TTC549 (cell line): ENCODE measurements at regions not wholly inside any gene's neighbourhood (a gene's known extent, or its start where the extent isn't known, plus 50 kb on each side); places are given as distances from the start of the nearest gene placed in this dataset.
"Not testable (repeated sequence)": the region's sequence is repeated elsewhere in the genome, so short reads cannot be mapped to it uniquely, and the experiment has no call there.

Source experiments
- FAIRE-seq: peaks from 2 replicates; lab custom pipeline; 2012; peaks lifted over from hg19 to GRCh38; lab: Jason Lieb, UNC

DNA sequence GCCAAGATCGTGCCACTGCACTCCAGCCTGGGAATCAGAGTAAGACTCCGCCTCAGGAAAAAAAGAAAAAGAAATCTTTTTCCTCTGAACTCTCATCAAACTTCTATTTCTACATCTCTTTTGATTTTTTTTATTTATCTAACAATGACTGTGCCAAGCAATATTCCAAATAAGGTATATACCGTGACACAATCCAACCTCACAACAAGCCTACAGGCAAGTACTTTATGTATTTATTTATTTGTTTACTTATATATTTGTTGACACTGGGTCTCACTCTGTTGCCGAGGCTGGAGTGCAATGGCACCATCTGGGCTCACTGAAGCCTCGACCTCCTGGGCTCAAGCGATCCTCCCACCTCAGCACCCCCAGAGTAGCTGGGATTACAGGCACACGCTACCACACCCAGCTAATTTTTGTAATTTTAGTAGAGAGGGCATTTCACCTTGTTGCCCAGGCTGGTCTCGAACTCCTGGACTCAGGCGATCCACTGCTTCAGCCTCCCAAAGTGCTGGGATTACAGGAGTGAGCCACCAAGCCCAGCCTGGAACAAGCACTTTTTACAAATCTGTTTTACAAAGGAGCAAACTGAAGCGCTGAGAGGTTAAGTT, 94.9 kb upstream of the CHD2 start:
- FAIRE-seq, result no peak

DNA sequence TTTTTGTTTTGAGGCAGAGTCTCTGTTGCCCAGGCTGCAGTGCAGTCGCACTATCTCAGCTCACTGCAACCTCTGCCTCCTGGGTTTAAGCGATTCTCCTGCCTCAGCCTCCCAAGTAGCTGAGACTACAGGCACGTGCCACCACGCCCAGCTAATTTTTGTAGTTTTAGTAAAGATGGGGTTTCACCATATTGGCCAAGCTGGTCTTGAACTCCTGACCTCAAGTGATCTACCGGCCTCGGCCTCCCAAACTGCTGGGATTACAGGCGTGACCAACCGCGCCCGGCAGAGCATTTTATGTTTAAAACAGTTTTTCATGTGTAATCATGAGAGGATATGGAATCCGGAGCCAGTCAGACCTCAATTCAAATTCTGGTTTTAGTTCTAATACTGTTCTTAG, 94.0 kb upstream of the CHD2 start:
- not testable (repeated sequence) for FAIRE-seq

DNA sequence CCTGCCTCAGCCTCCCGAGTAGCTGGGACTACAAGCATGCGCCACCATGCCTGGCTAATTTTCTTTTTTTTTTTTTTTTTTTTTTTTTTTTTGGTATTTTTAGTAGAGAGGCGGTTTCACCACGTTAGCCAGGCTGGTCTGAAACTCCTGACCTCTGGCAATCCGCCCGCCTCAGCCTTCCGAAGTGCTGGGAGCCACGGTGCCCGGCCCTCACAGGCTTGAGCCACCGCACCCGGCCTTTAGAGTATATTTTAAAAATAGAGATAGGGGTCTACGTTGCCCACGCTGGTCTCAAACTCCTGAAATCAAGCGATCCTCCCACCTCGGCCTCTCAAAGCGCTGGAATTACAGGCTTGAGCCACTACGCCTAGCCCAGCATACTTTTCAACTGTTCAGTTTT, 93.4 kb upstream of the CHD2 start:
- FAIRE-seq, result no peak

DNA sequence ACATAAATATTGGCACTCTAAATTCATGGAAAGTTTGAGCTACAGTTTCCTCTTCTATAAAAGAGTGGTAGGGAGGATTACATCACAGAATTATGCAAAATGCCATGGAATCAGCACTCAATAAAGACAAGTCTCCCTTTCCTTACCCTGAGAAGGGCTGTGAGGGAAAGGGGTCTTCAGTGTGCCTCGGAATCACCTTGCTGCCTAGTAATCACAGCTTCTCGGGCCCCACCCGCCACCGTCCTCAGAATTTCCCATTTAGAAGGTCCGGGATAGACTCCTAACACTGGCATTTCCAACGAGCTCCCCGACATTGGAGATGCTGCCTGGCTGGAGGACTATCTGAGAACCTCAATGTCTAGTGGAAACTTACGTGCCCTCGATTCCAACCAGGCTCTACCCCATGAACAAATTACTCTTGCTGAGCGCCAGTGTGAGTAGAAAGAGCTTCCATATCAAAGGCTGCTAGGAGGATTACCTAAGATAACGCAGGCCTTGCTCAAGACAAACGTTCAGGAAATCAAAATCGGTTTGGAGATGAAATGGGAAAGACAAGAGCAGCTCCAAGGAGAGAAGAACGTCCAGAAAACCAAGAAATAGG, 92.1 kb upstream of the CHD2 start:
- FAIRE-seq, result no peak

DNA sequence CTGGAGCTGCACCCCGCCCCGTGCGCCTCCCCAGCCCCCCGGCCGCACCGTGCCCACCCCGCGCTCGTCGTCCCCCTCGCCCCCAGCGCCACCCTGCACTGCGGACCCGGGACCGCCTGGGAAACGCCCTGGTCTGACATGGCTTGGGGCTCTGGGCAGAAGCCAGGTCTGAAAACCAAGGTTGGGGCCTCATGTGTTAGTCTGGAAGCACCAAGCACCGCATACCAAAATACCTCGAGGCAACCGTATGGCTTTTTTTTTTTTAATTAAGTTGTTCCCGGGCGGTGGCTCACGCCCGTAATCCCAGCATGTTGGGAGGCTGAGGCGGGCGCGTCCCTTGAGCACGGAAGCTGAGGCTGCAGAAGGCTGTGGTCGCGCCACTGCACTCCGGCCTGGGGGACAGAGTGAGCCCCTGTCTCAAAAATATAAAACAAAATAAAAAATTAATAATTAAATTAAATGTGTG, 91.5 kb upstream of the CHD2 start:
- no peak for FAIRE-seq

DNA sequence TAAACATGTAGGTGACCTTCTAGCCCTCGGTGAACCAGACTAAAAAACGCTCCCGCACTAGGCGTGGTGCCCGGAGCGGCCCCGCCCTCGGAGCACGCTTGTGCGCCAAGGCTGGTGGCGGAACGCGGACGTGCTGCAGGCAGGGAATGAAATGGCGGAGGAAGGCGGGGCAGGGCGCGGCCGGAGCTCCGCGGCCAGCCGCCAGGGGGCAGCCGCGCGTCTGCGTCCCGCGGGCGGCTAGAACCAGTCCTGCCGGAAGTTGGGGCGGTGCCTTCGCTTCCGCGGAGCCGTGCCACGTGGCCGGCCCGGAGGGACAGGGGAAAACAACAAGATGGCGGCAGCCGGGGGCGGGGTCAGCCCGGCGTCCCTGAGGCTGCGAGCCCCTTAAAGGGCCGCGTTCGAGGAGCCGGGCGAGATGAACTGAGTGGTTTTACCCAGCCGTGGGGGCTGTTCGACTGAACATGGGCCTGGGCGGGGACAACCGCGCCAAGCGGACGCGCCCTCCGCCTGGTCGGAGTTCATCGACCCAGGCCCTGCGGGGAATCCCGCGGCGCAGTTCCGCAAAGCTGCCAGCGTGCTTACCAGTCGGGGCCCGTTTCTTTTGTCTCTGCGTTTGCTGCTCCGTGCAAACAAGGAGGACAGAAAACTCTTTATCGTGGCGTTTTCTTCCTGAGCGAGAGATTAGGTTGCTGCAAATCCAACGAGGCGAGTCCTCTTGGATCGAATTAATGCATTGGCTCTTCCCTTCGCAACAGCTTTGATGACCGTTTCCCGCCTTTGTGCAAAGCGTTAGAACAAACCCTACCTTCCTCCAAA, 90.9 kb upstream of the CHD2 start:
- no peak for FAIRE-seq

DNA sequence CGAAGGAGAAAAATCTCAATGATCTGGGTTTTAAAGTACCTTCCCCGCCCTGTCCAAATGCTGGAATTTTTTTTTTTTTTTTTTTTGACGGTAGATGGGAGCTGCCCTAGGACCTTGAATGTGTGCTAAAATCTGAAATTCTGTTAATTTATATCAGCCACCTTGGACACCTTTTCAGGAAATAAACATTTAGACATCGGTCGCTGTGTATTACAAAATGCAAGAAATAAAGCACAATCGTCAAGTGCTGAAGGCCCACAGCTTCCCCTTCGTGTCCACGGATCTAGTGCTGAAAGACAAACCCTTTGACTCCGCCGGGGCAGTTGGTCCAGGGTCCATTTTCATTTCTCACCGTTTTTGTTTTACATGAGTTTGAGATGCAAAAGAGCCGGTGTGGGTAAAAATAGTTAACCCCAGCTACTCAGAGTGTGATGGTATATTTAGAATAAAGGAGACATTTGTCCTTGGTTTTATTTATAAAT, 90.2 kb upstream of the CHD2 start:
- no peak for FAIRE-seq

DNA sequence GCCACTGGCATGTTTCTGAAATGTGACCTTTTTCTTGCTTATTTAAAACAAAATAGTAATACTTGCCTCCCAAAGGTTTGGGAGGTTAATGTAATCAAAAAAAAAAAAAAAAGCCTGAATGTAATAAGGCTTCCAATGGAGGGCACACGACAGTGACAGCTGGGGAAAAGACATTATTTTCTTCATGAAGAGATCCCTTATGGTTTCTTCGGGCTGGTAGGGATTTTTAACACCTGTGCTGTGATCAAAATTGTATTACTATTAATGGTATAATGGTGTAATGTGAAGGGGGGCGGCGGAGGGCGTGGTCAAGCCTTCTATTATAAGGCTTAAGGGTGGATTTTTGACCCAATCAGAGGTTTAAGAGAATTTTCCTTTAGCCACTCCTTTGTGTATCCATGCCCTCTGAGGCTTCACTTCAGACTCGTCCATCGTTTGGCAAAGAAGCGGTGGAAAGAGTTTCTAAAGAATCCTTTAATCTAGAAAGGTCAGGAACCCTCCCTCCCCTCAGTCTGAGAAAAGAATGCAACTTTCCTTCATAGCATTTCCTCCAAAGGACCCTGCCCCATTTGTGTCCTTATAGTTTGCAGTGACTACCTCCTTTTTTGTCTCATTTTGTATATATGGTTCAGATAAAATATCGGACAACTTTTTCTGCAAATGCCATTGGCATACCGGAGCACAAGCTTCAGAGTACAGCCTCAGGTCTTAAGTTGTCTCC, 89.5 kb upstream of the CHD2 start:
- peak; percentile 68 for FAIRE-seq

DNA sequence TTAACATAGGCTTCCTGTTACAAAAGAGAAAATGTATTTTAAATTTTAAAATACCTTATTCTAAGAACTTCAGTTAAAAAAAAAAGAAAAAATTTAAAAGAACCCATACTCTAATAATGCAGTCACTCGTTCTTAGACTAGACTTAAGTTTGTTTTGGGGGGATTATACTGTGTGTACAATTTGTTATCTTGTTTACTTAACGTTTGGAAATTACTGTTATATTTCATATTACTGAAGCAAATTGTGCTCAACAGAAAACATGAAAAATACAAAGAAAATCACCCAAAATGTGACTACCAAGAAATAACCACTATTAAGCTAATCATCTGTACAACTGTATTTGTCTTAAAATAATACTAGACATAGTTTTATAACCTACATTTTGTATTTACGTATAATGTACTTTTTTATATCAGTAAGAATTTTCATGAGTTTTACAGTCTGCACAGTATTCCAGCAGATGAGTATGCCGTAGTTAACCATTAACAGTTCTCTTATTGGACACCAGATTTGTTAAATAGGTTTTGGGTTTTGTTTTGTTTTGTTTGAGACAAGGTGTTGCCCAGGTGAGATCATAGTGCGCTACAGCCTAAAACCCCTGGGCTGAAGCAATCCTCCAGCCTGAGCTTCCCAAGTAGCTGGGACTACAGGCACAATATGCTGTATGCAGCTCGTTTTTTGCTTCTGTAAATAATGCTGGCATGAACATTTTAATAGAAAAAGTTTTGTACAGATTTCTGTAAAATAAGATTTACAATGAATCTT, 88.8 kb upstream of the CHD2 start:
- FAIRE-seq, result no peak

DNA sequence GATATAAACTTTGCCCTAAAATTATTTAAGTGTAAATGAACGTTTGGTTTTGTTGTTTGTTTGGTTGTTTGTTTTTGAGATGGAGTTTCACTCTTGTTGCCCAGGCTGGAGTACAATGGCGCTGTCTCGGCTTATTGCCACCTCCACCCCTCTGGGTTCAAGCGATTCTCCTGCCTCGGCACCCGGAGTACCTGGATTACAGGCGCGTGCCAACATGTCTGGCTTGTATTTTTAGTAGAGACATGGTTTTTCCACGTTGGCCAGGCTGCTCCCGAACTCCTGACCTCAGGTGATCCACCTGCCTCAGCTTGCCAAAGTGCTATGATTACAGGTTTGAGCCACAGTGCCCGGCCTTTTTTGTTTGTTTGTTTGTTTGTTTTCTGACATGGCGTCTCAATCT, 87.9 kb upstream of the CHD2 start:
- no peak for FAIRE-seq

DNA sequence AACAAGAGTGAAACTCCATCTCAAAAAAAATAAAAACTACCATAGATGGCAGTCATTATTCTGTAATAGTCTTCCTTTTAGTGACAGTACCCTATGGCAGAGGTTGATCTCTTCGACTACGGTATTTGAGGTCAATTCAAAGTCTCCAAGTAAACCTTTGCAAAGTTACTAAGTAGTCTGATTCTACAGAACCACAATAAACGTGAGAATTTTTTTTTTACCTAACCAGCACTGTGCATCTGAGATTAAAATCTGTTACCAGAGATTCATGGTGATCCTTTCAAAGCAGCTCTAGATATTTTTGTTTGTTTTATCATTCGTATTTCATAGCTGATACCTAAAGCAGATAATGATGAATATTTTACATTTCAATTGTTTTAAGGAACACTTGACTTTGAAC, 86.6 kb upstream of the CHD2 start:
- FAIRE-seq, result no peak

DNA sequence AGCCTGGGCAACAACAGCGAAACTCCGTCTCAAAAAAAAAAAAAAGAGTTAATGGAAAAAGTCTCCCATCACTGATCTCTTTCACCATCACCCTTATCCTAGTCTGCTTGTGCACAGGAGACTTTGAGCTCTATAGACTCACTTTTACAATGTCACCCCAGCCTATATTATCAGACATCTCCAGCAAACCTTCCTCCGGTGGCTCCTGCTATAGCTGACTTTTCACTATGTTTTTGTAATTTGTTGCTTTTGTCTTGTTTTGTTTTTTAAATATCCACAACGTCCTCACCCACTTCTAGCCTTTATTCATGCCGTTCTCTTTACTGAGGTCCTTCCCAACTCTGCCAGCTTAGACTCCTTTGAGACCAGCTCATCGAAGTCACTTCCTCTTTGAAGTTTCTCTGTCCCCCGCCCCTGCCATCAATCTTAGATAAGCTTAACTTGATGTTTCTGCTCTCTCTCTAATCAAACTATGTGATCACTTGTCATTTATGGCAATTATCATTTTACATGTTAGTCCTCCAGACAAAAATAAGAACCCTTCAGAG, 82.7 kb upstream of the CHD2 start:
- FAIRE-seq, result no peak

DNA sequence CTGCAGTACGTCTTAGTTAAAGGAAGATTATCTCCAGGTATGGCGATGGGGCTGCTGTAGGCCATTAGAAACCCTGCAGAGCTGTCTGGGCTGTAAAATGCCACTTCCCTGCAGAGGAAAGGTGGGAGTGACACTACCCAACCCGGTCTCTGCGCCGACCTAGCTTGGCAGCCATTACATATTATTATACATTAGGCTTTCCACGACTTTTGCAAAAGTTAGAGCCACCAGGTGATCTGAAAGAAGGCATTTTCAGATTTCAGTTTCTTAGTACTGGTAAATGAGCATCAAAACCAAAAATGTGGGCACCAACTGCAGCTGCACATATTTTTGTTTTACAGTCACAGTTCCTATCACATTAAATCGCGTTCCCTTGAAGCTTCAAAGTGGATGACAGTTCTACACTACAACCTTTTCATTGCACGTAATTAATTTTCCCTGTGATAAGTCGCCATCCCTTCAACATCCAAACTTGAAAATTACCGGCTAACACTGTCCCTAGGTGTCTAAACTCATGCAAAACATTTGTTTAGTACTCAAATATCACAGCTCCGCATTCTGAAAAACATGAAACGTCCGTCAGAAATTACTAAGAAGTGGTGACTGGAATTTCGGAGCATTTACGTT, 81.4 kb upstream of the CHD2 start:
- no peak for FAIRE-seq

DNA sequence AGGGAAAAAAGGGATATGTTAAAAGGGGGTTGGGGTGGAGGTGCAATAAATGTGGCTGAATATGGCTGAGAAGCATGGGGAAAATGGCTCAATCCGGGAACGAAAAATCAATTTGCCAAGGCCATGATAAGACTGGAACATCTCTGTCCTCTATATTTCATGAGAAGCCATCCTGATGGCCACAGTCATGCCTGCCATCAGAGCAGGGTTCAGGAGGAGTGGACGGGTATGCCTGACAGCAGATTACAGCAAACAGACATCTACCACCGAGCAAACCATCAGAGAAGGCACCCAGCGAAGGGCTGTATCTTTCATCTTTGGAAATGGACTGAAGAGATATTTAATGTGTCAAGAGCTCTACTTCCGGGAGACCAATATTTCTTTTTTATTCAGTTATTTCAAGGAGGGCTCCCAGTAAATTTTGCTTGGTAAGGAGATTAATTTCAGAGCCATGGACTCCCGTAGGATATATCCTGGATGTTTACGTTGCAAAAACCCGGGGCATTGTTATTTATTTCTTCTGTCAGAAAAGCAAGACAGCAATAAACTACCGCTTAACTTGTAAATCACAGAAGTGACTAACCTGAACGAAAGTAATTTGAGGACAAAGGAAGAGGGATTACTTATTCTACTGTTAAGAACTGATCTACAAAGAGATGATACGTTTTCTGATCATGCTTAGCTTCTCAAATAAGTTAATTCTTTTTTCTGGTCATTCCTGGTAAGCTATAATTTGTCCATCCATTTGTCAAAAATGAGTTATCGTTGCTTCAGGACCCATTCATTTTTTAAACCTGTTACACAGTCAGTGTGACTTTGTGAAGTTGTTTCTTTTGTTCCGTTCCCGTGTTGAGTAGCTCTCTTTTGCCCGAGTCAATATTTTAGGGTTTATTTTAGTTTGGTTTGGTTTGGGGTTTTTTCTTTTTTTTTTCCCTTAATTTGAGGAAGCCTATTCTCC, 80.6 kb upstream of the CHD2 start:
- peak; percentile 17 for FAIRE-seq

DNA sequence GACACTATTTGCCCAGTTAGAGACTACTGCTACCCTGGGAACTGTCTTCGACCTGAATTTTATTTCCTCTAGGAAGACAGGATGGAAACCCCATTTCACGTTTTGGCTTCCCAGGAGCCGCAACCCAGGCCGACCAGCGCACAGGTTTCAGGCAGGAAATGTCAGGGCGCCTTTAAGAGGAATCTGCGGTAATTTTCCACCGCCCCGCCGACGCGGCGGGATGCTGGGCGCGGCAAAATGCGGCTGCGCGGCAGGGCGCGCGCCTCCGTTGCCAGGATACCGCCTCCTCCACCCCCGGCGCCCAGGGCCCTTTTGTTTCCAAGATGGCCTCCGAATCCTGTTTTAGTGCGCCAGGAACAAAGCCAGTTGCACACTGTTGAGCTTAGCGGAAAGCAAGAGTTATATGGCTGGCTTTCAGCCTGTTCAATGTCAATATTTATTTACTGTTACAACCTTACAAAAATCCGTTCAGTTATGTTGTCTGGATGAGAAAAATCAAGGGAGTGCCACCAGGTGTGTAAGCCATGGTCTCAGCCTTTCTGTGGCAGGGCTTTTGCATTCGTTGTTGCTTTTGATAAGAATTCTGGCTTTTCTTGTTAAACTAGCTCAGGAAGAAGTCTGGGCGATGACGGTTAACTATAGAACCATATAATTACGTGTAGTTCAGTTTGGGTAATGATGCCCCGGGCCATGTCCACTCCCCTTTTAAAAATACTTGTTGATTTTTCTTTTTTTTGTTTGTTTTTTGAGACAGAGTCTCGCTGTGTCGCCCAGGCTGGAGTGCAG, 79.7 kb upstream of the CHD2 start:
- peak; percentile 58 for FAIRE-seq

DNA sequence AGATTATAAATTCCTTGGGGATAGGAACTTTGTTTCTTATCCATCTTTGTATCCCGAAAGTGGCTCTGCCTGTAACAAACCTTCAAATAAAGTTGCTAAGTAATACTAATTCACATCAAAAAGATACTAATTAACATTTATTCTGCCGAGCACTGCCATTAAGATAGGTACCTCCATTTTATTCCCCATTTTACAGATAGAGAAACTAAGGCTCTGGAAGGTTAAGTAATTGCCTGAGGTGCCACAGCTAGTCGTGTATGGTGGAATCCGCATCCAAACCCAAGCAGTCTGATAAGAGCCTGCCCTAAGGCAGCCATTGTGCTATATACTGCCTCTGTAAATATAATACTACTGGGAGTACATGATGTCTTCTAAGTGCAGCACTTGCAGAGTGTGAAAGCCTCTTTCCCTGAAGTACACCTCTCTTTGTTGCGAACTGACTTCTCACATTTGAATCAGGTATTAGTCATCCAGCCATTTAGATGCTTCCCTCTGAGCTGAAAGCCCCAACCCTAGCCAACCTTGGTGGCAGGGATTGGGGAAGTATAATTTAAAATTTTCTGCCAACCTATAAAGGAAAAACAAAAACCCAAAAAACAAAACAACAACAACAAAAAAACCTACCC, 78.5 kb upstream of the CHD2 start:
- no peak for FAIRE-seq

DNA sequence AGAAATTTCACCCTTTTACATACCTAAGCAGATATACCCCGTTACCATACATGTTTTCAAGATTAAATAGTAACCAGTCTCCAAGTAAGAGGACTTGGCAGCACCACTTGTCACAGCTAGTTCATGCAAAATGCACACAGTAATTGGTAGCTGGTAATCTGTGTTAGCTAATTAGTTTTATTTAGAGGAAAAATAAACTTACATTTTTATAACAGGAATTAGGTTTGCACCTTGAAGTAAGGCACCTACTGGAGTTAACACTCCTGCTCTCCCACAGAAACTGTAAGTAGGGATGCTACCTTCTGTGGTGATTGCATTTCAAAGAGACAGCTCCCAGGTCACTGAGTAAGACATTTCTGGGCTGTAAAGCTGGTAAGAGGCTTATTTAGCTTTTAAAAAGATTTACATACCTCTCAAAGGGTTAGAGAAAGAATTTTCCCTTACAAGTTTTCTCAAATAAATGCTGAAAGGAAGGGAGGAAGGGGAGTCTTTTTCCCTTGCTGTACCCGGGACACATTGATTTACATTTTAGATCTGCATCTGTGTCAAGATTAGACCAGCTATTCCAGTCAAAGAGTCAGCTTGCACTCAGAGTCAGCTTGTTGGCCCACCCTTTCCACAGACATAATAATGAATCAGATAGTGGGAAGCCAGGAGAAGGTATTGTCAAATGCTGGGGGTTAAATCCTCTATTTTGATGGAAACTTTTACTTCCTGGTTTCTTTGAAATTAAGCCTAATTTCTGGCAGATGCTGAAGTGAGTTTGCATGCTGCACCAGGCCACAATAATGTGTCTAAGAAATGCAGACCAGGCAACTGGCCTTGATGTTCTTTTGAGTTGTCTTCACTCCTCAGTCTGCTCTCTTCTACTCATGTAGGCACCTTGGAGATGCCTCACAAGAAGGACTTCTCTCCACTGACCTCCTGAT, 77.6 kb upstream of the CHD2 start:
- FAIRE-seq, result no peak

DNA sequence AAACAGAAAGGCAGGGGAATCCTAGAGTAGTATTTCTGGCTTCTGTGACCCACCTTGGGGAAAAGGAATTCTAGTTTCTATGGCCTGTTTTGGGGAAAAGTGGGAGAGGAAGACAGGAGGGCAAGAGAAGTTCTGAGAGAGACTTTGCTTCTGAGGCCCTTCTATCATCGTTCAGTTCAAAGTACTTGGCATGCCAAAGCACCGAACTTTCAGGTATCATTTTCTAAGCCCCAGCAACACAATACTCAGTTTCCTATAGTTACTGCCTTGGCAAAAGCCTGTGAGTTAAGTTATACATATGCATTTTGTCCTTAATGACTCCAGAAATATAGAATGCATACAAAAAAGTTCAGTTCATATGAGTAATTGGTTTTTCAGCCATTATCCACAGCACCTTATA, 74.1 kb upstream of the CHD2 start:
- FAIRE-seq, result no peak
